Prostate gland (tissue), 2 donors: ENCODE measurements at regions not wholly inside any gene's neighbourhood (a gene's known extent, or its start where the extent isn't known, plus 50 kb on each side); places are given as distances from the start of the nearest gene placed in this dataset.
"Not testable (repeated sequence)": the region's sequence is repeated elsewhere in the genome, so short reads cannot be mapped to it uniquely, and the experiment has no call there.

Source experiments
- CTCF ChIP-seq, 4 experiments: fragments of 200-600 bp in 2 of 4; fragments of 450-650 bp in 2 of 4; sonication (generic) in 2 of 4; IDR thresholded peaks; 1 replicate in 3 of 4; 2 replicates in 1 of 4; pipeline ENCODE4 v1.5.1; 2016 to 2019; ENCODE audit warnings: antibody characterized with exemption in 4 of 4, mild to moderate bottlenecking in 2 of 4, moderate library complexity in 2 of 4
- POLR2A ChIP-seq: fragments of 450-650 bp; IDR thresholded peaks from one replicate; pipeline ENCODE4 v1.6.1; 2016; ENCODE audit warnings: antibody characterized with exemption, mild to moderate bottlenecking
- POLR2AphosphoS5 ChIP-seq: sonication (generic); formaldehyde crosslinking; IDR thresholded peaks from one replicate; pipeline ENCODE4 v1.6.1; 2017; ENCODE audit warnings: antibody characterized with exemption

DNA sequence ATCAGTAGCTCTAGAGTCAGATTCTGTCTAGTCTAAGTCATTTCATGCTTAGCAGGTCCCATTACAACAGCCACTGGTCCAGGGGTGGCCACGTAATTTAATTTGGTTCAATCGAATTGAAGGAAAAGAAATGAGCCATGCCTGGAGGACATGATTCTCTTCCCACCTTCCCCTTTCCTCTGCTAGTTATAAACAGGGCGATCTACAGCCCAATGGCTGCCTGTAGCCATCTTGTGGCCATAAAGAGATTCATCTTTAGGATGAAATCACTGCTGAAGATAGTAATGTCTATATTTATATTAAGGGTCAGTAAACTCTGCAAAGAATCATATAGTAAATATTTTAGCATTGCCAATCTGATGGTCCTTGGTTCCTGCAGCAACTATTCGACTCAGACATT, 107.4 kb downstream of the SPDYE17 start:
- TF ChIP-seq CTCF (IDR thresholded peaks at IDR 0.05); POLR2A; POLR2AphosphoS5: not testable (repeated sequence)
